ENCODE measurements at regions not wholly inside any gene's neighbourhood (a gene's known extent, or its start where the extent isn't known, plus 50 kb on each side); places are given as distances from the start of the nearest gene placed in this dataset.
A peak's percentile ranks its signal among the peaks of the same experiment; 100 is the strongest.

- TF ChIP-seq EZH2 (IDR thresholded peaks at IDR 0.05; ENCODE audit: borderline replicate concordance, low read depth, low read length, poor library complexity, severe bottlenecking) (no peak), CTCF (conservative IDR thresholded peaks at IDR 0.05; ENCODE audit: low read depth, low read length) (no peak)
- intact Hi-C loops (cut with micrococcal nuclease; ENCODE audit: unreplicated experiment) = no loop called here
- ChIA-PET POLR2A (ENCODE audit: low non-redundant PET) (no interaction called here), CTCF (no interaction called here)
- Histone ChIP-seq H3K27me3 (replicated peaks; ENCODE audit: insufficient read depth, low read depth, low read length, poor library complexity) (no peaks in the 10 kb centered on the region), H3K9me3 (ENCODE audit: low read depth, low read length, poor library complexity, severe bottlenecking) (no peaks in the 10 kb centered on the region), H3K27ac (ENCODE audit: low read depth, low read length, poor library complexity, severe bottlenecking) (peak overlapping the region; percentile 51), H3K4me1 (ENCODE audit: insufficient read depth, low read length, poor library complexity, severe bottlenecking) (peaks cover 17% of the 10 kb centered on the region), H3K4me3 (ENCODE audit: low read depth, low read length, poor library complexity, severe bottlenecking) (no peak overlapping the region), H3K36me3 (ENCODE audit: insufficient read depth, low read length, poor library complexity, severe bottlenecking) (no peaks in the 10 kb centered on the region)
- no TSS peak for BruUV-seq (replicated peaks)
- DNase-seq (ENCODE audit: low spot score) = peak; percentile 87
Measured at GRCh38 chr16:24645739-24646645, 83.5 kb upstream of the TNRC6A start.

- peak overlapping the region; percentile 51 for H3K27ac ChIP-seq (ENCODE audit: low read depth, low read length, poor library complexity, severe bottlenecking)
- intact Hi-C loops (cut with micrococcal nuclease; ENCODE audit: unreplicated experiment) = no loop called here
- no peaks in the 10 kb centered on the region for H3K36me3 ChIP-seq (ENCODE audit: insufficient read depth, low read length, poor library complexity, severe bottlenecking)
- peak; percentile 49 for DNase-seq (ENCODE audit: low spot score)
- TF ChIP-seq EZH2 (IDR thresholded peaks at IDR 0.05; ENCODE audit: borderline replicate concordance, low read depth, low read length, poor library complexity, severe bottlenecking) (no peak), CTCF (conservative IDR thresholded peaks at IDR 0.05; ENCODE audit: low read depth, low read length) (no peak)
- ChIA-PET POLR2A (ENCODE audit: low non-redundant PET) (no interaction called here), CTCF (no interaction called here)
- no peaks in the 10 kb centered on the region for H3K9me3 ChIP-seq (ENCODE audit: low read depth, low read length, poor library complexity, severe bottlenecking)
- H3K4me1 ChIP-seq (ENCODE audit: insufficient read depth, low read length, poor library complexity, severe bottlenecking) = peaks cover 17% of the 10 kb centered on the region
- TSS peak; percentile 47 for BruUV-seq (replicated peaks)
- H3K4me3 ChIP-seq (ENCODE audit: low read depth, low read length, poor library complexity, severe bottlenecking) = no peak overlapping the region
- H3K27me3 ChIP-seq (replicated peaks; ENCODE audit: insufficient read depth, low read depth, low read length, poor library complexity) = no peaks in the 10 kb centered on the region
Measured at GRCh38 chr16:24646646-24646995, 82.8 kb upstream of the TNRC6A start.

- H3K27ac ChIP-seq (ENCODE audit: low read depth, low read length, poor library complexity, severe bottlenecking) = no peak overlapping the region
- POLR2A ChIA-PET (ENCODE audit: low non-redundant PET) = no interaction called here
- no peak for DNase-seq (ENCODE audit: low spot score)
Measured at GRCh38 chr16:24652209-24652712, 77.2 kb upstream of the TNRC6A start.

More at GRCh38 chr16:24652209-24652712, 77.2 kb upstream of the TNRC6A start:
- CTCF ChIA-PET = no interaction called here
- Histone ChIP-seq H3K36me3 (ENCODE audit: insufficient read depth, low read length, poor library complexity, severe bottlenecking) (no peaks in the 10 kb centered on the region), H3K9me3 (ENCODE audit: low read depth, low read length, poor library complexity, severe bottlenecking) (no peaks in the 10 kb centered on the region), H3K4me1 (ENCODE audit: insufficient read depth, low read length, poor library complexity, severe bottlenecking) (peaks cover 8% of the 10 kb centered on the region), H3K4me3 (ENCODE audit: low read depth, low read length, poor library complexity, severe bottlenecking) (no peak overlapping the region), H3K27me3 (replicated peaks; ENCODE audit: insufficient read depth, low read depth, low read length, poor library complexity) (no peaks in the 10 kb centered on the region)
- TF ChIP-seq EZH2 (IDR thresholded peaks at IDR 0.05; ENCODE audit: borderline replicate concordance, low read depth, low read length, poor library complexity, severe bottlenecking) = no peak
- TF ChIP-seq CTCF (conservative IDR thresholded peaks at IDR 0.05; ENCODE audit: low read depth, low read length) = no peak
- no TSS peak for BruUV-seq (replicated peaks)
- intact Hi-C loops (cut with micrococcal nuclease; ENCODE audit: unreplicated experiment) = no loop called here
